ENCODE measurements at regions not wholly inside any gene's neighbourhood (a gene's known extent, or its start where the extent isn't known, plus 50 kb on each side); places are given as distances from the start of the nearest gene placed in this dataset.

- TF ChIP-seq CTCF (IDR thresholded peaks at IDR 0.05) (no peak), POLR2A (IDR thresholded peaks at IDR 0.05) (no peak)
Measured at GRCh38 chr17:71262586-71262985, 858.2 kb upstream of the SOX9 start.
